Chondrocyte (in vitro differentiated cells): ENCODE measurements at regions not wholly inside any gene's neighbourhood (a gene's known extent, or its start where the extent isn't known, plus 50 kb on each side); places are given as distances from the start of the nearest gene placed in this dataset.

Source experiments
- DNase-seq: peaks from one replicate; pipeline ENCODE4 v3.0.0; 2021; ENCODE audit warnings: mixed read lengths, low spot score
- H3K27ac Mint-ChIP-seq: one replicate; pipeline ENCODE4 v1.8.0; 2021; ENCODE audit warnings: mild to moderate bottlenecking, moderate library complexity, mixed read lengths; ENCODE audit not compliant: unreplicated experiment
- H3K27me3 Mint-ChIP-seq: 2 replicates; pipeline ENCODE4 v1.8.0; 2021; ENCODE audit warnings: low read depth, mixed read lengths
- H3K36me3 Mint-ChIP-seq: 2 replicates; pipeline ENCODE4 v1.8.0; 2021; ENCODE audit warnings: low read depth, mixed read lengths
- H3K4me1 Mint-ChIP-seq: 2 replicates; pipeline ENCODE4 v1.8.0; 2021; ENCODE audit warnings: low read depth, mild to moderate bottlenecking, mixed read lengths
- H3K4me3 Mint-ChIP-seq: one replicate; pipeline ENCODE4 v1.8.0; 2021; ENCODE audit warnings: mild to moderate bottlenecking, moderate library complexity, mixed read lengths; ENCODE audit not compliant: unreplicated experiment
- H3K9me3 Mint-ChIP-seq: 2 replicates; pipeline ENCODE4 v1.8.0; 2021; ENCODE audit warnings: low read depth, mixed read lengths
- TF ChIP-seq, protein P1 (sequence below): fragments of 200-600 bp; sonication (generic); IDR thresholded peaks from 2 replicates; pipeline ENCODE4 v1.5.0; 2021; ENCODE audit warnings: antibody characterized with exemption, mild to moderate bottlenecking, moderate library complexity

DNA sequence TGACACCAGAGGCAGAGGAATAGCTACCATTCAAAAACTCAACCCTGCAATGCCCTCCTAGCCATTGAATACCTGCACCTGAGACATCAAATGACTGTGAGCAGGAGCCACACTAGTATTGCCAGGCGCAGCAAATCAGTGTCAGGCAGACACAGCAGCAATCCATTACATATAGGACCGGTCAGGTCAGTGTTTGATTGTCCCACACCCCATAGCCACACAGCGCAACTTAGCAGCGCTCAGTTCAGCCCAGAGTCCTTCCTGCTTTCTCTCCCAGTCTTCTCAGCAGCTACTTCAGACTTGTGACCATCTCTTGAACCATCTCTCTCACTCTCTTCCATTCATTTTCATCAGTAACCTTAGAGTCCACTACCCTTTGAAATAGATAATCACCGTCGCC is 181.6 kb upstream of the GPR12 start:
- DNase-seq, result no peak
- H3K27me3 Mint-ChIP-seq, result peaks cover 46% of the 10 kb centered on the region
- TF ChIP-seq, protein P1, sequence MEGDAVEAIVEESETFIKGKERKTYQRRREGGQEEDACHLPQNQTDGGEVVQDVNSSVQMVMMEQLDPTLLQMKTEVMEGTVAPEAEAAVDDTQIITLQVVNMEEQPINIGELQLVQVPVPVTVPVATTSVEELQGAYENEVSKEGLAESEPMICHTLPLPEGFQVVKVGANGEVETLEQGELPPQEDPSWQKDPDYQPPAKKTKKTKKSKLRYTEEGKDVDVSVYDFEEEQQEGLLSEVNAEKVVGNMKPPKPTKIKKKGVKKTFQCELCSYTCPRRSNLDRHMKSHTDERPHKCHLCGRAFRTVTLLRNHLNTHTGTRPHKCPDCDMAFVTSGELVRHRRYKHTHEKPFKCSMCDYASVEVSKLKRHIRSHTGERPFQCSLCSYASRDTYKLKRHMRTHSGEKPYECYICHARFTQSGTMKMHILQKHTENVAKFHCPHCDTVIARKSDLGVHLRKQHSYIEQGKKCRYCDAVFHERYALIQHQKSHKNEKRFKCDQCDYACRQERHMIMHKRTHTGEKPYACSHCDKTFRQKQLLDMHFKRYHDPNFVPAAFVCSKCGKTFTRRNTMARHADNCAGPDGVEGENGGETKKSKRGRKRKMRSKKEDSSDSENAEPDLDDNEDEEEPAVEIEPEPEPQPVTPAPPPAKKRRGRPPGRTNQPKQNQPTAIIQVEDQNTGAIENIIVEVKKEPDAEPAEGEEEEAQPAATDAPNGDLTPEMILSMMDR, result no peak
- H3K36me3 Mint-ChIP-seq, result no peaks in the 10 kb centered on the region
- H3K4me3 Mint-ChIP-seq, result no peak overlapping the region
- peaks cover 5% of the 10 kb centered on the region for H3K4me1 Mint-ChIP-seq
- H3K9me3 Mint-ChIP-seq, result no peaks in the 10 kb centered on the region
- H3K27ac Mint-ChIP-seq, result no peak overlapping the region

DNA sequence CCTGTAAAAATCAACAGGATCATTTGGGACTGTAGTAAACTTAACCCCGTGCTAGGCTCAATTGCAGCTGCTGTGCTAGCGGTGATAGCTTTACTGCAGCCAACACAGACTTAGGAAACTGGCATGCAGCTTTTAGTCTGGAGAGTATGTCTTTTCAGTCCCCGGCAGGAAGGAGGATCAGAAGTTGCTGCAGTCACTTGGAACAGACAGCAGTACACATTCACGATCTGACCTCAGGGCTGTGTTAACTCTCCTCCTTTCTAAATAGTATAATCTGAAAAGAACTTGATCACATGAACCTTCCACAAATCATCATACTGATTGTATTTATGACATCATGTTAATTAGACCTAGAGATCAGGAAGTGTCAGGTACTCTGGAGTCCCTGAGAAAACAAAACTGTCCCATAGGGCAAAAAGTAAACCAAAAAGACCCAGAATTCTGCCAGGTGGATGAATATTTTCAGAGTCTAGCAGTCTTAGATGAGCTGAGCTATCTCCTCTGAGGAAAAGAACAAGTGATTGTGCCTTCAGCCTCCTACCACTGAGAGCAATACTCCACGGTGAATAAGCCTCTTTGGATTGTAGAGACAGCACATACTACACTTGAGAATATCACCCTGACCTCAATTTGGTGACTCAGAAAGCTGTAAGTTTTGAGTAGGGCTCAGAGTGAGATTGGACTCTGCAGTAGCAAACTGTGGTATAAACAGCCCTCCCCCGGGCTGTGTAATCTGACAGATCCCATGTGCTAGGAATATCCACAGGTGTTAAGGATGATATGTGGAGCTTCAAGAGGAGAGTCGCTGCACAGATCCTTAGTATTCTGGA is 181.0 kb upstream of the GPR12 start:
- Mint-ChIP-seq H3K9me3 (no peaks in the 10 kb centered on the region), H3K27me3 (peaks cover 46% of the 10 kb centered on the region), H3K4me1 (peaks cover 5% of the 10 kb centered on the region), H3K36me3 (no peaks in the 10 kb centered on the region), H3K4me3 (no peak overlapping the region), H3K27ac (no peak overlapping the region)
- DNase-seq, result no peak
- TF ChIP-seq, protein P1, result no peak

DNA sequence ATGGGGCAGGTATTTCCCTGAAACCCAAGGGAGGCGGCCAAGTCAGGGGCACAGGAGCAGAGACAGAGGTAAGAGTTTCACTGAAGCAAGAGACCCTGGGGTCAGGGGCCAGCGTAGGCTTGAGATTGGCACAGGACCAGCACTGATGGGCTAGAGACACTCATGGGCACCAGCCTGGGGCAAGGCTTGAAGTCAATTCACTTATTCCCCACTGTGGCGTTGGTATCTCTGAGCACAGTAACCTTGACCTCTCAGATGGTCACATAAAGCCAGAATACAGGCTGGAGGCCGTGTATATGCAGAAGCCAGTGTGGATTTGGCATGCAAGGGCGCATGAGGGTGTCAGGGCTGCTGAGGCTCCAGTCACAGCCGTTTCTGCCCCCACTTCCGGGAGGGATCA is 173.5 kb upstream of the GPR12 start:
- Mint-ChIP-seq H3K27ac (no peak overlapping the region), H3K9me3 (no peaks in the 10 kb centered on the region), H3K4me1 (peaks cover 5% of the 10 kb centered on the region), H3K36me3 (no peaks in the 10 kb centered on the region), H3K4me3 (no peak overlapping the region), H3K27me3 (peaks cover 4% of the 10 kb centered on the region)
- no peak for DNase-seq
- TF ChIP-seq, protein P1, result no peak

DNA sequence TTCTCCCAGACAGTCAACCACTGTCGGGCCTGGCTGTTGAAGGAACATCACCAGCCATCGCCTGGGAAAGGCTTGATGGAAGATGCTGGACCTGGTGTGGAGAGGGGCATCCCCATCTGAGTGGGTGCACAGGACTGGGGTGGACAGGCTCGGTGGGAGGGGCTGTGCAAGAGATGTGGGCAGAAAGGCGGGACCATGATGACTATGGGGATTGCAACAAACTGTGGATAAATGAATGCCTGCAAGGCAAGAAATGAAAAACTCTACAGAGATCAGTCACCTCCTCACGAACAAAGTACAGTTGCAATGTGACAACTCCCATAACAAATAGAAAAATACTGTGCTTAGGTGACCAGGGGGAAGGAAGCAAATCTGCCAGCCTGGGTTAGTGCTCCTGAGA is 171.9 kb upstream of the GPR12 start:
- TF ChIP-seq, protein P1, result no peak
- Mint-ChIP-seq H3K27ac (peak overlapping the region; percentile 23), H3K4me3 (no peak overlapping the region), H3K36me3 (no peaks in the 10 kb centered on the region), H3K27me3 (peaks cover 5% of the 10 kb centered on the region), H3K9me3 (no peaks in the 10 kb centered on the region), H3K4me1 (peaks cover 5% of the 10 kb centered on the region)
- DNase-seq, result no peak

DNA sequence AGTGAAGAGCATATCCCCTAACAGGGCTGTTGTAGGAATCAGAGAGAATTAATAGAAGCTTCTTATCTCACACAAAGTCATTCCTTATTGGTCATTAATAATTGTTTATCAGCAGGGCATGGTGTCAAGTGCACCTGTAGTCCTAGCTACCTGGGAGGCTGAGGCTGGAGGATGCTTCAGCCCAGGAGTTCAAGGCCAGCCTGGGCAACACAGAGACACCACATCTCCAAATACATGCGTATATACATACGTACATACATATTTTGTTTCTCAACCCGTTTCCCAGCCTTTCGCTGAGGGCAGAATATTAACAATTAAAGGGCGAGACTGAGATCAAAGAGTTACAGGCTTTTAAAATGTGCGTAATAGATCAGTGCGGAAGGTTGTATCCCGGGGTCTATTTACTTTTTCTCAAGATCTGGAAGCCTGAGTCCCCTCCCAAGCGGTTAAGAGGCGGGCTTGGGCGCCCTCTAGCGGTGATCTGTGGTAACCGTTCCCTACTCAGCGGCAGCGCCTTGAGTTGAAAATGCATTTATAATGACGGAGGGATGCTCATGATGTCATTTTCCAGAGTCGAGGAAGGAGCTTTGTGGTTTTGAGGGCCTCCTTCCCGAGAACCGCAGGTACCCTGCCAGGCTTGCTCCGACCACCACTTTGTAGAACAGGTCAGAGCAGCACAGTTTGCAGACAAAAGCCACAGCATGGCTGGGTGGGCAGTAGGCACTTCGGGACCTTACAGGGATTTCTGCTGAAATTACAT is 169.6 kb upstream of the GPR12 start:
- Mint-ChIP-seq H3K4me1 (peaks cover 5% of the 10 kb centered on the region), H3K36me3 (no peaks in the 10 kb centered on the region), H3K4me3 (peak overlapping the region; percentile 49), H3K9me3 (no peaks in the 10 kb centered on the region), H3K27me3 (peaks cover 20% of the 10 kb centered on the region), H3K27ac (no peak overlapping the region)
- DNase-seq, result no peak
- TF ChIP-seq, protein P1, result peak; percentile 99
